Naive thymus-derived CD4-positive, alpha-beta T cell (primary cell): ENCODE measurements at regions not wholly inside any gene's neighbourhood (a gene's known extent, or its start where the extent isn't known, plus 50 kb on each side); places are given as distances from the start of the nearest gene placed in this dataset.

Experiments
- ATAC-seq: fragments of 150-1000 bp; cut with Tn5 transposase; 2 replicates; pipeline ENCODE4 v1.10.0; 2021; ENCODE audit warnings: mild to moderate bottlenecking, moderate library complexity
- CTCF ChIA-PET: fragments of 350-600 bp; sonication (Branson Sonifier 250); formaldehyde crosslinking; loops from one replicate; lab custom pipeline; 2021; ENCODE audit warnings: antibody characterized with exemption; lab: Charles Lee
- POLR2A ChIA-PET: fragments of 350-600 bp; sonication (Branson Sonifier 250); formaldehyde crosslinking; loops from one replicate; lab custom pipeline; 2021; ENCODE audit warnings: antibody characterized with exemption, inconsistent platforms; lab: Charles Lee
- DNase-seq, 9 donors: peaks; one replicate each; pipeline versions ENCODE4 v3.0.0 to v3.0.0-alpha.2; 2020 to 2022; ENCODE audit warnings: mixed read lengths in 1 of 9
- H3K27ac ChIP-seq: one replicate; pipeline ENCODE4 v1.7.0; 2013; ENCODE audit warnings: mild to moderate bottlenecking, low read depth, low read length, moderate library complexity
- H3K27me3 ChIP-seq, 2 donors: one replicate each; pipeline ENCODE4 v1.7.0; 2013; ENCODE audit warnings: low read length in 2 of 2, mild to moderate bottlenecking in 2 of 2, moderate library complexity in 2 of 2; ENCODE audit not compliant: control insufficient read depth in 2 of 2, insufficient read depth in 2 of 2
- H3K36me3 ChIP-seq, 3 experiments: 1 replicate in 2 of 3; 2 replicates in 1 of 3; pipeline ENCODE4 v1.7.0; 2013; ENCODE audit warnings: low read length in 3 of 3, mild to moderate bottlenecking in 3 of 3, moderate library complexity in 1 of 3; ENCODE audit not compliant: insufficient read depth in 3 of 3, control insufficient read depth in 2 of 3
- H3K4me1 ChIP-seq, 2 donors: one replicate each; pipeline ENCODE4 v1.7.0; 2013; ENCODE audit warnings: low read length in 2 of 2, mild to moderate bottlenecking in 2 of 2, moderate library complexity in 1 of 2; ENCODE audit not compliant: control insufficient read depth in 2 of 2, insufficient read depth in 2 of 2
- H3K4me3 ChIP-seq: 2 replicates; pipeline ENCODE4 v1.7.0; 2013; ENCODE audit warnings: mild to moderate bottlenecking, low read length
- H3K9me3 ChIP-seq, 3 experiments: 1 replicate in 2 of 3; 2 replicates in 1 of 3; pipeline ENCODE4 v1.7.0; 2013; ENCODE audit warnings: low read length in 3 of 3; ENCODE audit not compliant: control insufficient read depth in 2 of 3
- H3K27ac Mint-ChIP-seq, 9 donors: one replicate each; pipeline ENCODE4 v1.8.0; 2020 to 2022; ENCODE audit warnings: mixed read lengths in 9 of 9, mild to moderate bottlenecking in 8 of 9, moderate library complexity in 5 of 9, inconsistent platforms in 2 of 9
- H3K27me3 Mint-ChIP-seq, 5 donors: one replicate each; pipeline ENCODE4 v1.8.0; 2021 to 2022; ENCODE audit warnings: mixed read lengths in 5 of 5, mild to moderate bottlenecking in 1 of 5
- H3K36me3 Mint-ChIP-seq, 5 donors: one replicate each; pipeline ENCODE4 v1.8.0; 2020 to 2022; ENCODE audit warnings: mixed read lengths in 5 of 5, mild to moderate bottlenecking in 3 of 5, inconsistent platforms in 1 of 5
- H3K4me1 Mint-ChIP-seq, 7 donors: one replicate each; pipeline ENCODE4 v1.8.0; 2020 to 2022; ENCODE audit warnings: mixed read lengths in 7 of 7, mild to moderate bottlenecking in 3 of 7, inconsistent platforms in 1 of 7
- H3K4me3 Mint-ChIP-seq, 10 donors: one replicate each; pipeline ENCODE4 v1.8.0; 2020 to 2022; ENCODE audit warnings: mild to moderate bottlenecking in 10 of 10, mixed read lengths in 10 of 10, moderate library complexity in 6 of 10, inconsistent platforms in 2 of 10
- H3K9me3 Mint-ChIP-seq, 11 donors: one replicate each; pipeline ENCODE4 v1.8.0; 2020 to 2022; ENCODE audit warnings: mixed read lengths in 11 of 11, mild to moderate bottlenecking in 4 of 11, inconsistent platforms in 1 of 11, moderate library complexity in 1 of 11
- intact Hi-C, 2 donors: fragments of 100-400 bp; cut with micrococcal nuclease; formaldehyde crosslinking; loops; one replicate each; pipeline ENCODE4 v1.15.1; 2023

DNA sequence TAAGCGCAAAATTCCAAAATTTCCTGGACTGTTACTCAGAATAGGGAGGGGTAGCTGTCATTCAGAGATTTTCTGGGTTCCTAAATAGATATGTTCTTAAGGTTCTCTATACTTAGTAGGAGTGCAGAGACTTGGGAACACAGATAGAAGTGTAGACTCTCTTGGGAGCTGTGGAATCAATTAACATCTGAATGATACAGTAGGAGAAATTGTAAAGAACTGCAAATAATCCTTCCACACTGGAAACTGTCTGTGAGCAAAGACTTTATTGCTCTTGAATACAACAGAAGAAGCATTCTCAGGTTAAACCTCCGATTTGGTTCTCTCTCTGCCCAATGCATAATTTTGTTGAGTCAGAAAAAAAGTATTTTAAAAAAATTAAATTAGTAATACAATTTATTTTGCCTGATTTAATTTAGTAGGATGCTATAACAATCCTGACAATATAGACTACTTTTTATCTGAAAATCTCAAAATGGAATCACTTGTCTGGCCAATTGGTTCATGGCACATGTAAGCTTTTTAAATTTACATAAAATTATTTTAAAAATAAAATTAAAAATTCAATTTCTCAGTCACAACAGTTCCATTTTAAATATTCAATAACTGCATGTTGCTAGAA is 1754.3 kb downstream of the PLA2G4A start:
- H3K4me3 ChIP-seq = no peak overlapping the region
- DNase-seq (no peak), ATAC-seq (no peak)
- ChIA-PET POLR2A (no interaction called here), CTCF (no interaction called here)
- Mint-ChIP-seq H3K4me1 (no peaks in the 10 kb centered on the region), H3K27ac (no peak overlapping the region), H3K27me3 (no peaks in the 10 kb centered on the region), H3K36me3 (no peaks in the 10 kb centered on the region), H3K4me3 (no peak overlapping the region), H3K9me3 (peaks cover 0 to 8% (median 0%) of the 10 kb centered on the region in 11 donors)
- H3K4me1 ChIP-seq = no peaks in the 10 kb centered on the region
- H3K27me3 ChIP-seq = no peaks in the 10 kb centered on the region
- H3K9me3 ChIP-seq = no peaks in the 10 kb centered on the region
- H3K36me3 ChIP-seq = no peaks in the 10 kb centered on the region
- no peak overlapping the region for H3K27ac ChIP-seq
- intact Hi-C loops = no loop called here

DNA sequence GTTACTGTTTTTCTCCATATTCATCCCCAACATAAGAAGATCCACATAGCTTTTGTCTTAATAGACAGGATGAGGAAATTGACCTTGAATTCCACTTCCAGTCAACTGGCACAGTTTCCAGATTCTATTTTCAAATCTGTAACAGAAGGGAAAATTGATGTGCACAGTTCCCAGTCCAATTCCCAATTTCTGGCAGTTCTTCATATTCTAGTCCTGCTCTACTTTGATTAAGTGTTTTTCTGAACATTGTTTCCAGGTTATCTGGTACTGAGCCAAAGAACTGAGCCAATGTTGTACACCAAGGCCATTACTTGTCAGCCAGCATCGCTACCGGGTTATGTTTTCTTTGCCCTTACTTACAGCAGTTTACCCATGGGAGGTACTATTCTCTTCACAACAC is 1755.4 kb downstream of the PLA2G4A start:
- CTCF ChIA-PET = no interaction called here
- no peaks in the 10 kb centered on the region for H3K4me1 Mint-ChIP-seq
- H3K9me3 ChIP-seq = no peaks in the 10 kb centered on the region
- H3K36me3 ChIP-seq = no peaks in the 10 kb centered on the region
- POLR2A ChIA-PET = no interaction called here
- H3K27ac ChIP-seq = no peak overlapping the region
- no peak overlapping the region for H3K4me3 Mint-ChIP-seq
- ATAC-seq = no peak
- H3K27ac Mint-ChIP-seq = no peak overlapping the region
- H3K27me3 Mint-ChIP-seq = no peaks in the 10 kb centered on the region
- H3K4me1 ChIP-seq = no peaks in the 10 kb centered on the region
- intact Hi-C loops = no loop called here
- H3K9me3 Mint-ChIP-seq = peaks cover 0 to 8% (median 0%) of the 10 kb centered on the region in 11 donors
- DNase-seq = no peak
- no peak overlapping the region for H3K4me3 ChIP-seq
- H3K27me3 ChIP-seq = no peaks in the 10 kb centered on the region
- H3K36me3 Mint-ChIP-seq = no peaks in the 10 kb centered on the region

DNA sequence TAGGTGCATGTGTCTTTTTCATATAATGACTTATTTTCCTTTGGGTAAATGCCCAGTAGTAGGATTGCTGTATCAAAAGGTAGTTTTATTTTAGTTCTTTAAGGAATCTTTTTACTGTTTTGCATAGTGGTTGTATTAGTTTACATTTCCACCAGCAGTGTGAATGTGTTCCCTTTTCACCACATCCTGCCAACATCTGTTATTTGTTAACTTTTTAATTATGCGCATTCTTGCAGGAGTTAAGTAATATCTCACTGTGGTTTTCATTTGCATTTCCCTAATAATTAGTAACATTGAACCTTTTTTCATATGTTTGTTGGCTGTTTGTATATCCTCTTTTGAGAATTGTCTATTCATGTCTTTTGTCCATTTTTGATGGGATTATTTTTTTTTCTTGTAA is 1761.9 kb downstream of the PLA2G4A start:
- H3K4me3 ChIP-seq = no peak overlapping the region

DNA sequence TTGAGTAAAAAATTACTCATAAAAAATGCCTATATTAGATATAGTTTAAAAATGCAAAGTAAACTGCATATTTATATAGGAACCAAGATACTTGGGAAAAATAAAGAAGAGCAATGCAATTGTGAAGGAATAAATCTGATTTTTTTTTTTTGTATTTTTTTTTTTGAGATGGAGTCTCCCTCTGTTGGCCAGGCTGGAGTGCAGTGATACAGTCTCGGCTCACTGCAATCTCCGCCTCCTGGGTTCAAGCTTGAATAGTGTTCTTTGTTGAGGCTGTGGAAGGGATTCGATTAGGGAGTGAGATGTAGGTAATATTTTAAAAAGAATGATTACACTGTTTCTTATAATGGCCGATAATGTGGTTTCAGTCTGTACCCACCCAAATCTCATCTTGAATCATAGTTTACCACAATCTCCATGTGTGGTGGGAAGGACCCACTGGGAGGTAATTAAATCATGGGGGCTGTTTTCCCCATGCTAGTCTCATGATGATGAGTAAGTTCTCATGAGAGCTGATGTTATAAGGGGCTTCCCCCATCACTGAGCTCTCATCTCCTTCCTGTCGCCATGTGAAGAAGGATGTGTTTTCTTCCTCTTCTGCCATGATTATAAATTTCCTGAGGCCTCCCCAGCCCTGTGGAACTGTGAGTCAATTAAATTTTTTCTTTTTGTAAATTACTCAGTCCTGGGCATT is 1765.9 kb downstream of the PLA2G4A start:
- H3K4me1 Mint-ChIP-seq = no peaks in the 10 kb centered on the region
- Histone ChIP-seq H3K9me3 (no peaks in the 10 kb centered on the region), H3K4me1 (no peaks in the 10 kb centered on the region), H3K36me3 (no peaks in the 10 kb centered on the region), H3K4me3 (no peak overlapping the region), H3K27me3 (no peaks in the 10 kb centered on the region), H3K27ac (no peak overlapping the region)
- DNase-seq = no peak
- peaks cover 0 to 3% (median 0%) of the 10 kb centered on the region in 5 donors for H3K36me3 Mint-ChIP-seq
- peaks cover 0 to 26% (median 5%) of the 10 kb centered on the region in 11 donors for H3K9me3 Mint-ChIP-seq
- no peak overlapping the region for H3K27ac Mint-ChIP-seq
- no peaks in the 10 kb centered on the region for H3K27me3 Mint-ChIP-seq
- no peak overlapping the region for H3K4me3 Mint-ChIP-seq
- ChIA-PET POLR2A (no interaction called here), CTCF (interaction anchor here (0.7 kb wide), 1 partner anchor 555 kb away, joined by 3 read pairs; no protein-coding TSS in a partner anchor)
- no peak for ATAC-seq
- intact Hi-C loops = no loop called here

More for the DNA sequence above, 1761.9 kb downstream of the PLA2G4A start:
- Histone ChIP-seq H3K27me3 (no peaks in the 10 kb centered on the region), H3K4me1 (no peaks in the 10 kb centered on the region), H3K9me3 (no peaks in the 10 kb centered on the region), H3K27ac (no peak overlapping the region), H3K36me3 (no peaks in the 10 kb centered on the region)
- intact Hi-C loops = no loop called here
- no peak for ATAC-seq
- no peak overlapping the region for H3K27ac Mint-ChIP-seq
- ChIA-PET CTCF (no interaction called here), POLR2A (no interaction called here)
- no peaks in the 10 kb centered on the region for H3K4me1 Mint-ChIP-seq
- no peaks in the 10 kb centered on the region for H3K27me3 Mint-ChIP-seq
- no peak for DNase-seq
- H3K4me3 Mint-ChIP-seq = no peak overlapping the region
- no peaks in the 10 kb centered on the region for H3K36me3 Mint-ChIP-seq
- peaks cover 0 to 19% (median 5%) of the 10 kb centered on the region in 11 donors for H3K9me3 Mint-ChIP-seq

GRCh38 chr1:188599313-188599712 is 1770.6 kb downstream of the PLA2G4A start:
- CTCF ChIA-PET = no interaction called here
- H3K9me3 ChIP-seq = no peaks in the 10 kb centered on the region
- Mint-ChIP-seq H3K36me3 (peaks cover 0 to 3% (median 0%) of the 10 kb centered on the region in 5 donors), H3K4me3 (no peak overlapping the region), H3K27ac (no peak overlapping the region), H3K4me1 (no peaks in the 10 kb centered on the region), H3K27me3 (no peaks in the 10 kb centered on the region), H3K9me3 (peaks cover 0 to 14% (median 3%) of the 10 kb centered on the region in 11 donors)
- ATAC-seq (no peak), DNase-seq (no peak)
- no peaks in the 10 kb centered on the region for H3K27me3 ChIP-seq
- intact Hi-C loops = no loop called here
- no peak overlapping the region for H3K27ac ChIP-seq
- H3K4me3 ChIP-seq = no peak overlapping the region
- no peaks in the 10 kb centered on the region for H3K36me3 ChIP-seq
- H3K4me1 ChIP-seq = no peaks in the 10 kb centered on the region
- POLR2A ChIA-PET = no interaction called here

DNA sequence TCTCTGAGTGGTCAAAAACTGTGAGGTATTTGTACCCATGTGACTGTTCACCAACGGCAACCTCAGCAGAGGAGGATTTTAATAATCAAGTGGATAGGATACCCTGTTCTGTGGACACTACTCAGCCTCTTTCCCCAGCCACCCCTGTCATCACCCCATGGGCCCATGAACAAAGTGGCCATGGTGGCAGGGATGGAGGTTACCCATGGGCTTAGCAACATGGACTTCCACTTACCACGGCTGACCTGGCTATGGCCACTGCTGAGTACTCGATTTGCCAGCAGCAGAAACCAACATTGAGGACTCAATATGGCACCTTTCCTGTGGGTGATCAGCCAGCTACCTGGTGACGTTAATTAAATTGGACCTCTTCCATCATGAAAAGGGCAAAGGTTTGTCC is 1782.7 kb downstream of the PLA2G4A start:
- H3K27ac Mint-ChIP-seq = no peak overlapping the region
- peaks cover 0 to 26% (median 11%) of the 10 kb centered on the region in 11 donors for H3K9me3 Mint-ChIP-seq
- ATAC-seq = no peak
- no peaks in the 10 kb centered on the region for H3K36me3 Mint-ChIP-seq
- Histone ChIP-seq H3K9me3 (no peaks in the 10 kb centered on the region), H3K36me3 (no peaks in the 10 kb centered on the region), H3K4me1 (no peaks in the 10 kb centered on the region), H3K27me3 (no peaks in the 10 kb centered on the region), H3K4me3 (no peak overlapping the region), H3K27ac (no peak overlapping the region)
- no peaks in the 10 kb centered on the region for H3K27me3 Mint-ChIP-seq
- no peak for DNase-seq
- POLR2A ChIA-PET = no interaction called here
- intact Hi-C loops = no loop called here
- CTCF ChIA-PET = no interaction called here
- H3K4me1 Mint-ChIP-seq = no peaks in the 10 kb centered on the region
- H3K4me3 Mint-ChIP-seq = no peak overlapping the region

- Mint-ChIP-seq H3K36me3 (no peaks in the 10 kb centered on the region), H3K27me3 (no peaks in the 10 kb centered on the region), H3K27ac (no peak overlapping the region), H3K4me1 (no peaks in the 10 kb centered on the region), H3K9me3 (peaks cover 0 to 20% (median 6%) of the 10 kb centered on the region in 11 donors), H3K4me3 (no peak overlapping the region)
- ChIA-PET CTCF (no interaction called here), POLR2A (no interaction called here)
- no peaks in the 10 kb centered on the region for H3K27me3 ChIP-seq
- H3K9me3 ChIP-seq = no peaks in the 10 kb centered on the region
- no peaks in the 10 kb centered on the region for H3K4me1 ChIP-seq
- ATAC-seq (no peak), DNase-seq (no peak)
- no peaks in the 10 kb centered on the region for H3K36me3 ChIP-seq
- H3K4me3 ChIP-seq = no peak overlapping the region
- intact Hi-C loops = no loop called here
- H3K27ac ChIP-seq = no peak overlapping the region
Measured at GRCh38 chr1:188615321-188615720, 1786.6 kb downstream of the PLA2G4A start.
